OCI-LY3 (cell line): ENCODE measurements at regions not wholly inside any gene's neighbourhood (a gene's known extent, or its start where the extent isn't known, plus 50 kb on each side); places are given as distances from the start of the nearest gene placed in this dataset.

Experiments used
- CTCF ChIP-seq: fragments of 200-600, 300-600 bp; sonication (generic); IDR thresholded peaks from 2 replicates; pipeline ENCODE4 v1.5.1; 2014; ENCODE audit warnings: antibody characterized with exemption, low read length, low read depth
- EZH2phosphoT487 ChIP-seq: fragments of 200-600 bp; shearing (Covaris generic); IDR thresholded peaks from 2 replicates; pipeline ENCODE4 v1.6.1; 2018; ENCODE audit warnings: antibody characterized with exemption, mixed run types, low read depth

- no peak for TF ChIP-seq CTCF
- no peak for TF ChIP-seq EZH2phosphoT487
Measured at GRCh38 chr3:166531730-166532129, 694.5 kb upstream of the BCHE start.
